Keratinocyte (primary cell): ENCODE measurements at regions not wholly inside any gene's neighbourhood (a gene's known extent, or its start where the extent isn't known, plus 50 kb on each side); places are given as distances from the start of the nearest gene placed in this dataset.

Experiments
- DNase-seq: peaks from one replicate; pipeline ENCODE4 v3.0.0-alpha.2; 2011; ENCODE audit warnings: low read depth, missing footprints, low spot score
- FAIRE-seq: peaks from 2 replicates; lab custom pipeline; 2011; peaks lifted over from hg19 to GRCh38; lab: Jason Lieb, UNC
- H2AFZ ChIP-seq: 2 replicates; pipeline ENCODE4 v1.6.0; 2012; ENCODE audit warnings: low read length, control low read depth, inconsistent platforms; ENCODE audit not compliant: control insufficient read depth
- H3K27ac ChIP-seq: 2 replicates; pipeline ENCODE4 v1.5.1; 2011; ENCODE audit warnings: low read length; ENCODE audit not compliant: control insufficient read depth, insufficient read depth
- H3K27me3 ChIP-seq: 3 replicates; pipeline ENCODE4 v1.6.0; 2011; ENCODE audit warnings: low read length; ENCODE audit not compliant: control insufficient read depth, insufficient read depth; ENCODE audit errors: extremely low read depth
- H3K36me3 ChIP-seq, 2 experiments: 2 replicates in 1 of 2; 3 replicates in 1 of 2; pipeline ENCODE4 v1.5.1; 2011; ENCODE audit warnings: low read length in 2 of 2, mild to moderate bottlenecking in 1 of 2; ENCODE audit not compliant: control insufficient read depth in 2 of 2, insufficient read depth in 2 of 2; ENCODE audit errors: extremely low read depth in 1 of 2
- H3K4me1 ChIP-seq: 3 replicates; pipeline ENCODE4 v1.5.1; 2011; ENCODE audit warnings: low read length; ENCODE audit not compliant: control insufficient read depth, insufficient read depth; ENCODE audit errors: extremely low read depth
- H3K4me2 ChIP-seq: 3 replicates; pipeline ENCODE4 v1.6.0; 2011; ENCODE audit warnings: low read depth, low read length; ENCODE audit not compliant: control insufficient read depth, insufficient read depth; ENCODE audit errors: extremely low read depth
- H3K4me3 ChIP-seq, 3 experiments: fragments of 200-600 bp in 1 of 3; sonication (generic) in 1 of 3; 2 replicates in 2 of 3; 3 replicates in 1 of 3; pipeline ENCODE4 v1.5.1; 2011 to 2016; ENCODE audit warnings: low read length in 3 of 3, mild to moderate bottlenecking in 3 of 3, control low read depth in 2 of 3, inconsistent platforms in 1 of 3, low read depth in 1 of 3, mixed read lengths in 1 of 3, mixed run types in 1 of 3, moderate library complexity in 1 of 3; ENCODE audit not compliant: control insufficient read depth in 2 of 3, insufficient read depth in 2 of 3; ENCODE audit errors: extremely low read depth in 1 of 3
- H3K79me2 ChIP-seq: 2 replicates; pipeline ENCODE4 v1.6.0; 2012; ENCODE audit warnings: low read length; ENCODE audit not compliant: control insufficient read depth, insufficient read depth
- H3K9ac ChIP-seq: 3 replicates; pipeline ENCODE4 v1.6.0; 2011; ENCODE audit warnings: low read length; ENCODE audit not compliant: control insufficient read depth, insufficient read depth; ENCODE audit errors: extremely low read depth
- H3K9me1 ChIP-seq: 3 replicates; pipeline ENCODE4 v1.6.0; 2011; ENCODE audit warnings: low read length; ENCODE audit not compliant: control insufficient read depth, insufficient read depth; ENCODE audit errors: extremely low read depth
- H3K9me3 ChIP-seq: 2 replicates; pipeline ENCODE4 v1.5.1; 2012; ENCODE audit warnings: low read depth, low read length; ENCODE audit not compliant: control insufficient read depth
- H4K20me1 ChIP-seq: 3 replicates; pipeline ENCODE4 v1.6.0; 2011; ENCODE audit warnings: low read length; ENCODE audit not compliant: control insufficient read depth, insufficient read depth; ENCODE audit errors: extremely low read depth
- EZH2 ChIP-seq: IDR thresholded peaks from one replicate; pipeline ENCODE4 v1.6.1; 2012; ENCODE audit warnings: inconsistent platforms, mild to moderate bottlenecking, low read length, moderate library complexity
- dilution Hi-C: fragments of 300-500 bp; cut with MboI; formaldehyde crosslinking; loops from one replicate; pipeline ENCODE4 v1.7.0; 2020; ENCODE audit warnings: low sequenced_read_pairs; ENCODE audit not compliant: extremely low pct_ligation_motif_present
- TF ChIP-seq, protein P1 (sequence below), 3 experiments: IDR thresholded peaks in 1 of 3; conservative IDR thresholded peaks in 1 of 3; optimal IDR thresholded peaks in 1 of 3; 2 replicates in 2 of 3; 3 replicates in 1 of 3; pipeline versions ENCODE3 to v1.5.1; 2011; ENCODE audit warnings: low read length in 3 of 3, mild to moderate bottlenecking in 3 of 3, moderate library complexity in 2 of 3, control low read depth in 1 of 3, inconsistent platforms in 1 of 3; ENCODE audit not compliant: insufficient read depth in 2 of 3; ENCODE audit errors: extremely low read depth in 1 of 3

DNA sequence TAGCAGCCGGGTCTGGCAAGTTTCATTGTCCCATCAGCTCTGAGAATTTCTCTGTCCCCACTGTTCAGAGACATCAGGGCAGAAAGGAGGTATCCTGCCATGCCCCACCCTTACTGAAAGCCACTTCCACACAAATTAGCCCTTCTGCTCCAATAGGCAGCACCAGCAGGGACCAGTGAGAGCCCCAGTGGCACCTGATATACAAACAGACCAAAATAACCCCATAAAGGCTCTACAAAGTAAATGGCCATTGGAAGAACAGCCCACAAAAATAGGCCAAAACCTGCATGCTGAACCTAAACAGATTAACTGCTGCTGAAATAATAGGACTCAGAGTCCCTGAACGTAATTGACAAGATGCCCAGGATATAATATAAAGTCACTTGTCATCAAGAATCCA lies 199.9 kb downstream of the TMEM200A start:
- H3K27me3 ChIP-seq: no peaks in the 10 kb centered on the region
- FAIRE-seq: no peak

DNA sequence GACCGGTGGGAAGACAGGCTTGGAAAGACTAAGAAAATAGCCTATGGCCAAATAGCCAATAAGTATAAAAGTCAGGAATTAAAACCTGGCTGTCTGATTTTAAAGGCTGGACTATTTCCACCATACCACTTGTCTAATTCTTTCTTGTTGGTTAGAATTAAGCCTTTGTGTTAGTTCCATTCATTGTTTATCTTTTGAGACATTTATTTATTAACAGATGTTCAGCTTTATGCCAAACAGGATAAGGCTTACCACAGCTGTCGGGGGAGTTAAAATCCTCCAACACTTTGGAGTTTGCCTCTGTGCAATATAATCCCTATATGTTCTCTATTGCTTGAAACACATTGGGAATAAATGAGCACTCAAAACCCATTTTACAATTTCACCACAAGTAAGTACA lies 208.3 kb downstream of the TMEM200A start:
- H3K4me1 ChIP-seq: no peaks in the 10 kb centered on the region
- H3K27me3 ChIP-seq: no peaks in the 10 kb centered on the region
- no peak for FAIRE-seq
- H3K4me3 ChIP-seq: no peak overlapping the region
- H3K4me2 ChIP-seq: no peak overlapping the region
- no peaks in the 10 kb centered on the region for H3K9me1 ChIP-seq
- H3K9me3 ChIP-seq: no peaks in the 10 kb centered on the region
- H3K79me2 ChIP-seq: no peaks in the 10 kb centered on the region
- no peak overlapping the region for H2AFZ ChIP-seq
- no peak overlapping the region for H3K9ac ChIP-seq
- H3K27ac ChIP-seq: no peak overlapping the region
- dilution Hi-C loops: no loop called here
- no peak for DNase-seq
- no peaks in the 10 kb centered on the region for H3K36me3 ChIP-seq
- no peaks in the 10 kb centered on the region for H4K20me1 ChIP-seq
- TF ChIP-seq, protein P1, sequence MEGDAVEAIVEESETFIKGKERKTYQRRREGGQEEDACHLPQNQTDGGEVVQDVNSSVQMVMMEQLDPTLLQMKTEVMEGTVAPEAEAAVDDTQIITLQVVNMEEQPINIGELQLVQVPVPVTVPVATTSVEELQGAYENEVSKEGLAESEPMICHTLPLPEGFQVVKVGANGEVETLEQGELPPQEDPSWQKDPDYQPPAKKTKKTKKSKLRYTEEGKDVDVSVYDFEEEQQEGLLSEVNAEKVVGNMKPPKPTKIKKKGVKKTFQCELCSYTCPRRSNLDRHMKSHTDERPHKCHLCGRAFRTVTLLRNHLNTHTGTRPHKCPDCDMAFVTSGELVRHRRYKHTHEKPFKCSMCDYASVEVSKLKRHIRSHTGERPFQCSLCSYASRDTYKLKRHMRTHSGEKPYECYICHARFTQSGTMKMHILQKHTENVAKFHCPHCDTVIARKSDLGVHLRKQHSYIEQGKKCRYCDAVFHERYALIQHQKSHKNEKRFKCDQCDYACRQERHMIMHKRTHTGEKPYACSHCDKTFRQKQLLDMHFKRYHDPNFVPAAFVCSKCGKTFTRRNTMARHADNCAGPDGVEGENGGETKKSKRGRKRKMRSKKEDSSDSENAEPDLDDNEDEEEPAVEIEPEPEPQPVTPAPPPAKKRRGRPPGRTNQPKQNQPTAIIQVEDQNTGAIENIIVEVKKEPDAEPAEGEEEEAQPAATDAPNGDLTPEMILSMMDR (optimal IDR thresholded peaks at IDR 0.05 in 1 of 3, IDR thresholded peaks at IDR 0.05 in 1 of 3, conservative IDR thresholded peaks at IDR 0.05 in 1 of 3; ENCODE audit: extremely low read depth in 1 of 3, insufficient read depth in 2 of 3, low read length in 3 of 3): no peak
- TF ChIP-seq EZH2: no peak

More for the DNA sequence above, 199.9 kb downstream of the TMEM200A start:
- Histone ChIP-seq H3K9ac (no peak overlapping the region), H3K9me1 (no peaks in the 10 kb centered on the region), H3K4me1 (no peaks in the 10 kb centered on the region), H4K20me1 (no peaks in the 10 kb centered on the region), H2AFZ (no peak overlapping the region), H3K79me2 (no peaks in the 10 kb centered on the region), H3K36me3 (no peaks in the 10 kb centered on the region), H3K4me3 (no peak overlapping the region), H3K9me3 (no peaks in the 10 kb centered on the region), H3K4me2 (no peak overlapping the region), H3K27ac (no peak overlapping the region)
- dilution Hi-C loops: no loop called here
- no peak for TF ChIP-seq EZH2
- TF ChIP-seq, protein P1 (optimal IDR thresholded peaks at IDR 0.05 in 1 of 3, IDR thresholded peaks at IDR 0.05 in 1 of 3, conservative IDR thresholded peaks at IDR 0.05 in 1 of 3; ENCODE audit: extremely low read depth in 1 of 3, insufficient read depth in 2 of 3, low read length in 3 of 3): no peak
- DNase-seq: no peak
